Mesenchymal stem cell (in vitro differentiated cells and primary cell): ENCODE measurements at regions not wholly inside any gene's neighbourhood (a gene's known extent, or its start where the extent isn't known, plus 50 kb on each side); places are given as distances from the start of the nearest gene placed in this dataset.

Source experiments
- DNase-seq: peaks from one replicate; pipeline ENCODE4 v3.0.0-alpha.2; 2013
- H2AFZ ChIP-seq: one replicate; pipeline ENCODE4 v1.6.1; 2013; ENCODE audit warnings: low read depth, mild to moderate bottlenecking, control low read depth, inconsistent platforms, low read length, moderate library complexity
- H2AK5ac ChIP-seq: 2 replicates; pipeline ENCODE4 v1.6.1; 2013; ENCODE audit warnings: low read length, moderate library complexity, mild to moderate bottlenecking, inconsistent platforms; ENCODE audit not compliant: severe bottlenecking
- H2BK120ac ChIP-seq: one replicate; pipeline ENCODE4 v1.6.1; 2013; ENCODE audit warnings: low read depth, mild to moderate bottlenecking, inconsistent platforms, low read length, moderate library complexity
- H2BK12ac ChIP-seq, 2 experiments: one replicate each; pipeline ENCODE4 v1.6.1; 2013; ENCODE audit warnings: inconsistent platforms in 2 of 2, low read length in 2 of 2, mild to moderate bottlenecking in 2 of 2, moderate library complexity in 2 of 2, control low read depth in 1 of 2
- H2BK15ac ChIP-seq: one replicate; pipeline ENCODE4 v1.6.1; 2013; ENCODE audit warnings: mild to moderate bottlenecking, low read depth, inconsistent platforms; ENCODE audit not compliant: poor library complexity, severe bottlenecking
- H2BK5ac ChIP-seq: 2 replicates; pipeline ENCODE4 v1.6.1; 2013; ENCODE audit warnings: low read depth, mild to moderate bottlenecking, low read length, control low read depth, inconsistent platforms; ENCODE audit not compliant: poor library complexity, severe bottlenecking
- H3K14ac ChIP-seq, 2 experiments: one replicate each; pipeline ENCODE4 v1.6.1; 2013; ENCODE audit warnings: inconsistent platforms in 2 of 2, low read length in 2 of 2, control low read depth in 1 of 2, mild to moderate bottlenecking in 1 of 2, moderate library complexity in 1 of 2
- H3K18ac ChIP-seq, 2 experiments: one replicate each; pipeline ENCODE4 v1.6.1; 2013; ENCODE audit warnings: inconsistent platforms in 2 of 2, low read length in 2 of 2, control low read depth in 1 of 2, low read depth in 1 of 2, mild to moderate bottlenecking in 1 of 2
- H3K23ac ChIP-seq, 2 experiments: one replicate each; pipeline ENCODE4 v1.6.1; 2013; ENCODE audit warnings: inconsistent platforms in 2 of 2, low read length in 2 of 2, mild to moderate bottlenecking in 2 of 2, moderate library complexity in 2 of 2, control low read depth in 1 of 2
- H3K27ac ChIP-seq: 2 replicates; pipeline ENCODE4 v1.5.1; 2013; ENCODE audit warnings: mild to moderate bottlenecking, moderate library complexity, low read length, control low read depth, inconsistent platforms; ENCODE audit not compliant: poor library complexity, severe bottlenecking
- H3K27me3 ChIP-seq, 2 experiments: 2 replicates each; pipeline versions ENCODE4 v1.6.1 to v1.7.0; 2013; ENCODE audit warnings: low read length in 2 of 2, mild to moderate bottlenecking in 2 of 2, moderate library complexity in 2 of 2, control low read depth in 1 of 2, inconsistent platforms in 1 of 2; ENCODE audit not compliant: control insufficient read depth in 1 of 2, insufficient read depth in 1 of 2
- H3K36me3 ChIP-seq, 2 experiments: 2 replicates each; pipeline versions ENCODE4 v1.6.1 to v1.7.0; 2013; ENCODE audit warnings: low read length in 2 of 2, control low read depth in 1 of 2, inconsistent platforms in 1 of 2, low read depth in 1 of 2, mild to moderate bottlenecking in 1 of 2; ENCODE audit not compliant: insufficient read depth in 2 of 2, control insufficient read depth in 1 of 2
- H3K4ac ChIP-seq, 2 experiments: one replicate each; pipeline ENCODE4 v1.6.1; 2013; ENCODE audit warnings: inconsistent platforms in 2 of 2, low read length in 2 of 2, mild to moderate bottlenecking in 2 of 2, moderate library complexity in 2 of 2, control low read depth in 1 of 2, low read depth in 1 of 2
- H3K4me1 ChIP-seq: 2 replicates; pipeline ENCODE4 v1.6.1; 2013; ENCODE audit warnings: low read depth, low read length, control low read depth; ENCODE audit not compliant: control insufficient read depth, insufficient read depth
- H3K4me2 ChIP-seq: 2 replicates; pipeline ENCODE4 v1.6.1; 2013; ENCODE audit warnings: low read length, mild to moderate bottlenecking, inconsistent platforms; ENCODE audit not compliant: poor library complexity, severe bottlenecking
- H3K4me3 ChIP-seq, 2 experiments: 2 replicates each; pipeline versions ENCODE4 v1.5.1 to v1.7.0; 2013; ENCODE audit warnings: low read length in 2 of 2, mild to moderate bottlenecking in 2 of 2, control low read depth in 1 of 2, low read depth in 1 of 2; ENCODE audit not compliant: insufficient read depth in 1 of 2
- H3K79me1 ChIP-seq: replicated peaks from 2 replicates; pipeline ENCODE4 v1.6.1; 2013; ENCODE audit warnings: mild to moderate bottlenecking, control low read depth, low read length, inconsistent platforms; ENCODE audit not compliant: poor library complexity, severe bottlenecking
- H3K9ac ChIP-seq: 2 replicates; pipeline ENCODE4 v1.7.0; 2013; ENCODE audit warnings: mild to moderate bottlenecking, low read length, moderate library complexity
- H3K9me3 ChIP-seq: 2 replicates; pipeline ENCODE4 v1.7.0; 2013; ENCODE audit warnings: mild to moderate bottlenecking, low read length; ENCODE audit not compliant: control insufficient read depth
- H4K8ac ChIP-seq: one replicate; pipeline ENCODE4 v1.6.1; 2013; ENCODE audit warnings: inconsistent platforms, mild to moderate bottlenecking, low read length, moderate library complexity
- H4K91ac ChIP-seq: one replicate; pipeline ENCODE4 v1.6.1; 2013; ENCODE audit warnings: mild to moderate bottlenecking, low read length, inconsistent platforms
- WGBS: methylation state at CpG from one replicate; pipeline ENCODE4 v1.1.7; 2013; ENCODE audit warnings: mixed read lengths; 5-methylcytosine and 5-hydroxymethylcytosine counted together

DNA sequence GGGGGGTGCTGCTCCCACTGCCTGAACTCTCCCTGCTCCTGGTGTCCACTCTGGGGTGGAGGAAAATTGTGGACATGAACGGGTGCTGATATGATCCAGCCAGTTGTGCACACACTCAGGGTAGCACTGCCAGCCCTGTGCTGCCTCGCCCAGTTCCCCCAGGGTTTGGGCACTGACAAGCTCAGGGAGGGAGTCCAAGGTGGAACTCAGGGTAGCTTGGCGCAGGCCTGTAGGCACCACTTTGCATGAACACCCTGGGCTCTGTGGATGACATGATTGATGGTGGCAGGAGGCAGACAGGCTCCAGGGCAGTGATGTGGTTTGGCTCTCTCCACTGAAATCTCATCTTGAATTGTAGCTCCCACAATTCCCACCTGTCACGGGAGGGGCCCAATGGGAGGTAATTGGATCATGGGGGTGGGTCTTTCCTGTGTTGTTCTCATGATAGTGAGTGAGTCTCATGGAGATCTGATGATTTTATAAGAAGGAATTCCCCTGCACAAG is 572.0 kb upstream of the PABPC4L start:
- Histone ChIP-seq H3K18ac (peak overlapping the region in 1 of 2 experiments; percentile 23), H4K91ac (peak overlapping the region; percentile 47), H3K27me3 (no peaks in the 10 kb centered on the region), H2BK12ac (peak overlapping the region in 1 of 2 experiments; percentile 54), H3K9me3 (peaks cover 7% of the 10 kb centered on the region), H4K8ac (no peak overlapping the region), H3K23ac (no peak overlapping the region), H3K36me3 (no peaks in the 10 kb centered on the region), H3K4me2 (no peak overlapping the region), H3K4me1 (no peaks in the 10 kb centered on the region), H3K14ac (peak overlapping the region in 1 of 2 experiments; percentile 93), H3K9ac (no peak overlapping the region), H3K4ac (no peak overlapping the region), H2BK120ac (no peak overlapping the region), H3K27ac (no peak overlapping the region), H2AK5ac (no peak overlapping the region), H2BK15ac (no peak overlapping the region), H2AFZ (no peak overlapping the region), H3K79me1 (no peaks in the 10 kb centered on the region), H2BK5ac (no peak overlapping the region), H3K4me3 (peak overlapping the region in 1 of 2 experiments; percentile 26)
- 96% methylated on average over 3 of the region's 4 CpGs for WGBS
- no peak for DNase-seq

DNA sequence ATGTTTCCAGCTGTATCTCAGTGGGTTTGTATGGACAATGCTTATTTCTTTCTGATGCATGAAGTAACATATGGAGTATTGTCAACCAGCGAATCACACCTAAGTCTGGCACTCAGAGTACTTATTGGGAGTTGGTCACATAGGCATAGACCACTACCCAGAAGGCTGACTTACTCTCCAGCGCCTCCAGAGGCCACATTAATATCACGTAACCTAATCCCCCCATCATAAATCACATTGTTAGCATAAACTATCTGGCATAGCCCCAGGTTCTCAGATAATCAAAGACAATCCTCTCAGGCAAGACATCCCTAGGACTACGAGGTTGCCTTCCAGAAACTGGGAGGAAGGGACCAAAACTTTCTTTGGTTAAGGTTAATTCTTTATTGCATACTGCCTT is 560.5 kb upstream of the PABPC4L start:
- Histone ChIP-seq H3K9me3 (peaks cover 9% of the 10 kb centered on the region), H4K8ac (no peak overlapping the region), H3K4ac (no peak overlapping the region), H3K18ac (no peak overlapping the region), H2BK5ac (no peak overlapping the region), H3K4me2 (no peak overlapping the region), H2BK120ac (no peak overlapping the region), H2BK15ac (no peak overlapping the region), H3K4me3 (no peak overlapping the region), H2AFZ (no peak overlapping the region), H4K91ac (no peak overlapping the region), H3K4me1 (no peaks in the 10 kb centered on the region), H3K9ac (no peak overlapping the region), H2AK5ac (no peak overlapping the region), H3K27ac (no peak overlapping the region), H3K27me3 (no peaks in the 10 kb centered on the region), H3K79me1 (no peaks in the 10 kb centered on the region), H3K36me3 (no peaks in the 10 kb centered on the region), H3K23ac (no peak overlapping the region), H2BK12ac (no peak overlapping the region), H3K14ac (no peak overlapping the region)
- DNase-seq = no peak
- WGBS = 73% methylated on average over 4 of the region's 4 CpGs

DNA sequence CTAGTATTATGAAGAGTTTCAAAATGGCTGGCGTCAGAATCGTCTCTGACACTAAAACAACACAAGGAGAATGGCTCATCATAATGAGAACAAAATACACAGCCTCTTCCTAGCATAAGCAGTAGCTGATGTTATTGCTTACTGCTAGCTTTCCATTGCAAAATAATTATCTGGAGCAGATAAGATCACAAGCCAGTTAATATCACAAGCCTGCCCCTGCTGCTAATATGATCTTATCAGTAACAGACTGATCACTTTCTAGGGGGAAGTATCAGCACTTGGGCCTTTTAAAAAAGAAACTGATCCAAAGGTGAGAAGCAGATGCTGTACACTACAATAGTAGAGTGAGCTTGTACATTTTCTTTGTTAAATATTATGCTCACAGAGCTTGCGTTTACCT is 554.8 kb upstream of the PABPC4L start:
- Histone ChIP-seq H3K4me2 (no peak overlapping the region), H4K8ac (no peak overlapping the region), H3K4ac (no peak overlapping the region), H3K4me3 (no peak overlapping the region), H3K14ac (no peak overlapping the region), H3K9me3 (no peaks in the 10 kb centered on the region), H3K27ac (no peak overlapping the region), H2BK12ac (no peak overlapping the region), H2BK15ac (no peak overlapping the region), H3K79me1 (no peaks in the 10 kb centered on the region), H3K23ac (no peak overlapping the region), H4K91ac (no peak overlapping the region), H3K27me3 (no peaks in the 10 kb centered on the region), H3K4me1 (no peaks in the 10 kb centered on the region), H2BK5ac (no peak overlapping the region), H2AFZ (no peak overlapping the region), H2AK5ac (no peak overlapping the region), H2BK120ac (no peak overlapping the region), H3K18ac (no peak overlapping the region), H3K9ac (no peak overlapping the region), H3K36me3 (no peaks in the 10 kb centered on the region)
- 84% methylated on average over 3 of the region's 3 CpGs for WGBS
- no peak for DNase-seq

DNA sequence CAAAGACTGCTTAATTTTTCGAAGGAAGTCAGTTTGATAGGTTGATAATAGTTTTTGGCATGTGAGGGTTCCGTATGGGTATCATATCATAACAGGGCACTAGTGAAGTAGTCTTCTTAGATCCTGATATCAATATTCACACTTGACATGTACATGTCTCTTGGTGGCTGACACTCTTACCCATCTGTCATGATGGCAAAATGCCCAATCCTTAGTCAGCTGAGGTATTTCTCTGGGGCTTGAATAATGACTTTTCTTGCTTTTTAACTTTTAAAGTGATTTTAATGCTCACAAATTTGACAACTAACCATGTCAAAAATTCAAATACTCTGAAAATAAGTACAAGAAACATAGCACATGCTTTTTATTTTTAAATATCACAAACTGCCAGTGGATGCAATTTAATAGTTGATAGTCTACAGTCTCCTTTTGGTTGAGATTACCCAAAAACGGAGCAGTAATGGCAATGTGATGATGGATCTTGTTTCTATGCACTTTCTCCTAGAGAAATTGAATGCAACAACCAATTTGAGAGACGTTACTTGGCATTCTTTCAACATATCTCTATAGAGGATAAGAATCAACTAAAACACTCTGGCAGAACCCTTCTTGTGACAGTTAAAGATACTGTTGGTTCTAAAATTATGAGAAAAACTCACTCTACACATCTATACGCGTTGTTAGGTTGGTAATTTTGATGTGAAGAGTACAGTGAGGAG is 552.9 kb upstream of the PABPC4L start:
- H3K9ac ChIP-seq = no peak overlapping the region
- H2BK5ac ChIP-seq = no peak overlapping the region
- no peak overlapping the region for H2AK5ac ChIP-seq
- no peak for DNase-seq
- no peak overlapping the region for H2BK120ac ChIP-seq
- no peaks in the 10 kb centered on the region for H3K9me3 ChIP-seq
- H3K18ac ChIP-seq = no peak overlapping the region
- no peaks in the 10 kb centered on the region for H3K79me1 ChIP-seq
- H3K4me2 ChIP-seq = no peak overlapping the region
- H3K4ac ChIP-seq = no peak overlapping the region
- no peak overlapping the region for H2AFZ ChIP-seq
- H3K27me3 ChIP-seq = no peaks in the 10 kb centered on the region
- 100% methylated on average over 1 of the region's 6 CpGs for WGBS
- H3K4me3 ChIP-seq = no peak overlapping the region
- no peaks in the 10 kb centered on the region for H3K36me3 ChIP-seq
- no peak overlapping the region for H2BK12ac ChIP-seq
- no peak overlapping the region for H4K91ac ChIP-seq
- H3K23ac ChIP-seq = no peak overlapping the region
- H4K8ac ChIP-seq = no peak overlapping the region
- H3K14ac ChIP-seq = no peak overlapping the region
- H2BK15ac ChIP-seq = no peak overlapping the region
- no peak overlapping the region for H3K27ac ChIP-seq
- no peaks in the 10 kb centered on the region for H3K4me1 ChIP-seq
